H9 (cell line): ENCODE measurements at regions not wholly inside any gene's neighbourhood (a gene's known extent, or its start where the extent isn't known, plus 50 kb on each side); places are given as distances from the start of the nearest gene placed in this dataset.

Source experiments
- DNase-seq: peaks from one replicate; pipeline ENCODE4 v3.0.0-alpha.2; 2017
- H2AFZ ChIP-seq: one replicate; pipeline ENCODE4 v1.6.1; 2013; ENCODE audit warnings: mild to moderate bottlenecking, low read length, control low read depth, moderate library complexity
- H2AK5ac ChIP-seq: 2 replicates; pipeline ENCODE4 v1.6.1; 2013; ENCODE audit warnings: low read length, control low read depth, mixed read lengths; ENCODE audit not compliant: insufficient read length
- H2BK120ac ChIP-seq: one replicate; pipeline ENCODE4 v1.6.1; 2013; ENCODE audit warnings: low read depth, mild to moderate bottlenecking, low read length, control low read depth, inconsistent platforms; ENCODE audit not compliant: poor library complexity, severe bottlenecking
- H2BK12ac ChIP-seq: 2 replicates; pipeline ENCODE4 v1.6.1; 2013; ENCODE audit warnings: low read length, control low read depth, mixed read lengths, low read depth; ENCODE audit not compliant: insufficient read length
- H2BK15ac ChIP-seq: 2 replicates; pipeline ENCODE4 v1.6.1; 2013; ENCODE audit warnings: low read depth, low read length, control low read depth
- H2BK20ac ChIP-seq: one replicate; pipeline ENCODE4 v1.6.1; 2013; ENCODE audit warnings: low read depth, mild to moderate bottlenecking, low read length, control low read depth, inconsistent platforms; ENCODE audit not compliant: poor library complexity, severe bottlenecking
- H2BK5ac ChIP-seq: 2 replicates; pipeline ENCODE4 v1.6.1; 2013; ENCODE audit warnings: low read length, control low read depth, mixed read lengths; ENCODE audit not compliant: insufficient read length
- H3K14ac ChIP-seq: 2 replicates; pipeline ENCODE4 v1.6.1; 2013; ENCODE audit warnings: low read length, control low read depth; ENCODE audit not compliant: insufficient read depth
- H3K18ac ChIP-seq: 2 replicates; pipeline ENCODE4 v1.6.1; 2013; ENCODE audit warnings: low read depth, mild to moderate bottlenecking, mixed read lengths, low read length, control low read depth; ENCODE audit not compliant: insufficient read length
- H3K23ac ChIP-seq: 2 replicates; pipeline ENCODE4 v1.6.1; 2013; ENCODE audit warnings: low read length, control low read depth, mixed read lengths, low read depth; ENCODE audit not compliant: insufficient read length
- H3K23me2 ChIP-seq: 2 replicates; pipeline ENCODE4 v1.6.1; 2013; ENCODE audit warnings: low read depth, mild to moderate bottlenecking, mixed read lengths, low read length, control low read depth; ENCODE audit not compliant: insufficient read length, poor library complexity, severe bottlenecking
- H3K27ac ChIP-seq: 2 replicates; pipeline ENCODE4 v1.5.1; 2013; ENCODE audit warnings: low read length, control low read depth, mixed read lengths, low read depth; ENCODE audit not compliant: insufficient read length
- H3K27me3 ChIP-seq: 2 replicates; pipeline ENCODE4 v1.6.1; 2013; ENCODE audit warnings: low read length, control low read depth, inconsistent platforms; ENCODE audit not compliant: insufficient read depth
- H3K4ac ChIP-seq: 2 replicates; pipeline ENCODE4 v1.6.1; 2013; ENCODE audit warnings: low read depth, mild to moderate bottlenecking, control low read depth, inconsistent platforms, low read length, moderate library complexity
- H3K4me1 ChIP-seq: 2 replicates; pipeline ENCODE4 v1.6.1; 2013; ENCODE audit warnings: low read length, control low read depth, inconsistent platforms; ENCODE audit not compliant: insufficient read depth
- H3K4me2 ChIP-seq: 2 replicates; pipeline ENCODE4 v1.6.1; 2013; ENCODE audit warnings: low read length, control low read depth, mixed read lengths; ENCODE audit not compliant: insufficient read length, insufficient read depth
- H3K56ac ChIP-seq: 2 replicates; pipeline ENCODE4 v1.6.1; 2013; ENCODE audit warnings: low read depth, mild to moderate bottlenecking, mixed read lengths, low read length, control low read depth; ENCODE audit not compliant: insufficient read length
- H3K79me1 ChIP-seq: 2 replicates; pipeline ENCODE4 v1.6.1; 2013; ENCODE audit warnings: low read depth, mild to moderate bottlenecking, moderate library complexity, low read length, control low read depth, inconsistent platforms; ENCODE audit not compliant: insufficient read depth, poor library complexity, severe bottlenecking
- H3K79me2 ChIP-seq: 2 replicates; pipeline ENCODE4 v1.6.1; 2013; ENCODE audit warnings: low read length, control low read depth, inconsistent platforms; ENCODE audit not compliant: insufficient read depth
- H3K9ac ChIP-seq: 2 replicates; pipeline ENCODE4 v1.6.1; 2013; ENCODE audit warnings: low read length, control low read depth, mixed read lengths; ENCODE audit not compliant: insufficient read length; ENCODE audit errors: extremely low read depth
- H3K9me3 ChIP-seq: one replicate; pipeline ENCODE4 v1.6.1; 2013; ENCODE audit warnings: low read depth, low read length, inconsistent platforms; ENCODE audit not compliant: control insufficient read depth
- H3T11ph ChIP-seq: one replicate; pipeline ENCODE4 v1.6.1; 2013; ENCODE audit warnings: mild to moderate bottlenecking, low read length, control low read depth, inconsistent platforms
- H4K20me1 ChIP-seq: one replicate; pipeline ENCODE4 v1.6.1; 2013; ENCODE audit not compliant: control insufficient read depth, insufficient read length, insufficient read depth
- H4K5ac ChIP-seq: 2 replicates; pipeline ENCODE4 v1.6.1; 2013; ENCODE audit warnings: low read depth, mild to moderate bottlenecking, mixed read lengths, low read length, control low read depth; ENCODE audit not compliant: insufficient read length
- H4K8ac ChIP-seq: replicated peaks from 2 replicates; pipeline ENCODE4 v1.6.1; 2013; ENCODE audit warnings: low read length, control low read depth, mixed read lengths, low read depth; ENCODE audit not compliant: insufficient read length
- H4K91ac ChIP-seq: 2 replicates; pipeline ENCODE4 v1.6.1; 2013; ENCODE audit warnings: low read depth, mild to moderate bottlenecking, moderate library complexity, mixed read lengths, low read length, control low read depth; ENCODE audit not compliant: insufficient read length
- H3K27ac Mint-ChIP-seq, 3 experiments: 2 replicates in 2 of 3; 3 replicates in 1 of 3; pipeline ENCODE4 v1.8.0; 2020 to 2021; ENCODE audit warnings: mixed read lengths in 3 of 3, mild to moderate bottlenecking in 1 of 3, moderate library complexity in 1 of 3
- H3K27me3 Mint-ChIP-seq: 2 replicates; pipeline ENCODE4 v1.8.0; 2021; ENCODE audit warnings: low read depth, mild to moderate bottlenecking, moderate library complexity, mixed read lengths
- H3K36me3 Mint-ChIP-seq, 3 experiments: 2 replicates in 2 of 3; 3 replicates in 1 of 3; pipeline ENCODE4 v1.8.0; 2020 to 2021; ENCODE audit warnings: low read depth in 3 of 3, mixed read lengths in 3 of 3; ENCODE audit not compliant: insufficient read depth in 1 of 3
- H3K4me1 Mint-ChIP-seq, 2 experiments: 2 replicates each; pipeline ENCODE4 v1.8.0; 2020; ENCODE audit warnings: mixed read lengths in 2 of 2
- H3K4me3 Mint-ChIP-seq, 2 experiments: 2 replicates in 1 of 2; 3 replicates in 1 of 2; pipeline ENCODE4 v1.8.0; 2020 to 2021; ENCODE audit warnings: mild to moderate bottlenecking in 2 of 2, mixed read lengths in 2 of 2, moderate library complexity in 1 of 2
- H3K9me3 Mint-ChIP-seq, 2 experiments: 2 replicates in 1 of 2; 3 replicates in 1 of 2; pipeline ENCODE4 v1.8.0; 2020; ENCODE audit warnings: mild to moderate bottlenecking in 2 of 2, mixed read lengths in 2 of 2, moderate library complexity in 1 of 2
- CTCF ChIP-seq: fragments of 200-600 bp; sonication (generic); conservative IDR thresholded peaks from 3 replicates; pipeline ENCODE4 v1.8.0; 2021; ENCODE audit warnings: antibody characterized with exemption, mild to moderate bottlenecking
- WGBS: extraction: QIAGEN DNeasy Blood & Tissue Kit; methylation state at CpG from one replicate; pipeline ENCODE4 v1.1.7; 2013; ENCODE audit warnings: missing lambda C conversion rate, low lambda C conversion rate, mixed read lengths; ENCODE audit not compliant: insufficient read length; ENCODE audit errors: extremely low coverage; 5-methylcytosine and 5-hydroxymethylcytosine counted together

GRCh38 chr1:4272568-4272967 lies 372.5 kb upstream of the C1orf174 start:
- no peak overlapping the region for H3K14ac ChIP-seq
- H3K36me3 Mint-ChIP-seq = peaks cover 5 to 8% (median 5%) of the 10 kb centered on the region in 3 experiments; a peak in 6 of 7 replicates

More at GRCh38 chr1:4272568-4272967, 372.5 kb upstream of the C1orf174 start:
- Histone ChIP-seq H4K5ac (no peak overlapping the region), H2AK5ac (no peak overlapping the region), H3K79me2 (no peaks in the 10 kb centered on the region), H3K27me3 (no peaks in the 10 kb centered on the region), H2BK120ac (no peak overlapping the region), H3K4me1 (no peaks in the 10 kb centered on the region), H2BK5ac (no peak overlapping the region), H3K4ac (no peak overlapping the region), H3K27ac (no peak overlapping the region), H4K8ac (no peak overlapping the region), H3K23me2 (no peaks in the 10 kb centered on the region), H2BK12ac (no peak overlapping the region), H3T11ph (no peak overlapping the region), H3K79me1 (no peaks in the 10 kb centered on the region), H3K23ac (no peak overlapping the region), H3K9ac (no peak overlapping the region), H4K91ac (no peak overlapping the region), H3K18ac (no peak overlapping the region), H2BK15ac (no peak overlapping the region), H3K4me2 (no peak overlapping the region), H3K9me3 (no peaks in the 10 kb centered on the region), H3K56ac (no peak overlapping the region), H2AFZ (no peak overlapping the region), H4K20me1 (no peaks in the 10 kb centered on the region), H2BK20ac (no peak overlapping the region)
- no peak for DNase-seq
- Mint-ChIP-seq H3K4me1 (peaks cover 37 to 56% of the 10 kb centered on the region in 2 experiments), H3K27me3 (peaks cover 35% of the 10 kb centered on the region), H3K4me3 (no peak overlapping the region), H3K27ac (no peak overlapping the region; a peak in 1 of 7 replicates), H3K9me3 (peaks cover 8 to 15% of the 10 kb centered on the region in 2 experiments)
- WGBS = no CpG with 5 or more reads among the region's 3 CpGs
- TF ChIP-seq CTCF = no peak
